Tibial nerve (tissue), 4 donors: ENCODE measurements at regions not wholly inside any gene's neighbourhood (a gene's known extent, or its start where the extent isn't known, plus 50 kb on each side); places are given as distances from the start of the nearest gene placed in this dataset.

Experiments used
- CTCF ChIP-seq, 5 experiments: fragments of 200-600 bp in 3 of 5; fragments of 450-650 bp in 2 of 5; sonication (generic) in 3 of 5; IDR thresholded peaks; one replicate each; pipeline ENCODE4 v1.5.1; 2016 to 2019; ENCODE audit warnings: antibody characterized with exemption in 5 of 5, mild to moderate bottlenecking in 3 of 5, moderate library complexity in 2 of 5
- EP300 ChIP-seq, 2 donors: sonication (generic); formaldehyde crosslinking; IDR thresholded peaks; one replicate each; pipeline ENCODE4 v1.6.1; 2017; ENCODE audit warnings: antibody characterized with exemption in 2 of 2, mild to moderate bottlenecking in 1 of 2
- POLR2A ChIP-seq, 2 donors: fragments of 450-650 bp; IDR thresholded peaks; one replicate each; pipeline ENCODE4 v1.6.1; 2017; ENCODE audit warnings: antibody characterized with exemption in 2 of 2, mild to moderate bottlenecking in 2 of 2, moderate library complexity in 2 of 2

GRCh38 chr7:32301427-32301826, 188.8 kb downstream of the LSM5 start:
- TF ChIP-seq CTCF (IDR thresholded peaks at IDR 0.05): no peak
- no peak for TF ChIP-seq POLR2A (IDR thresholded peaks at IDR 0.05)
- no peak for TF ChIP-seq EP300 (IDR thresholded peaks at IDR 0.05)
